ENCODE measurements at regions not wholly inside any gene's neighbourhood (a gene's known extent, or its start where the extent isn't known, plus 50 kb on each side); places are given as distances from the start of the nearest gene placed in this dataset.

GRCh38 chr3:83513677-83514076, 1445.1 kb upstream of the CADM2 start:
- ChIA-PET CTCF (interaction anchor here (0.5 kb wide), 1 partner anchor 1865 kb away, joined by 3 read pairs; no protein-coding TSS in a partner anchor), POLR2A (no interaction called here)
- TF ChIP-seq KLF8 (tag by site-specific recombination; IDR thresholded peaks at IDR 0.05) (no peak), ZNF514 (tag by site-specific recombination; IDR thresholded peaks at IDR 0.05) (no peak), ZNF701 (tag by site-specific recombination; IDR thresholded peaks at IDR 0.05) (no peak), ZBTB11 (tag by site-specific recombination; conservative IDR thresholded peaks at IDR 0.05; ENCODE audit: low read depth) (no peak), GLIS2 (tag by site-specific recombination; IDR thresholded peaks at IDR 0.05) (no peak), ZNF175 (tag by site-specific recombination; IDR thresholded peaks at IDR 0.05) (no peak), ZNF157 (tag by site-specific recombination; IDR thresholded peaks at IDR 0.05) (no peak), SP3 (tag by site-specific recombination; IDR thresholded peaks at IDR 0.05) (no peak), ZBTB21 (tag by site-specific recombination; IDR thresholded peaks at IDR 0.05) (no peak), ZBTB17 (tag by site-specific recombination; IDR thresholded peaks at IDR 0.05) (no peak), ZNF76 (tag by site-specific recombination; IDR thresholded peaks at IDR 0.05; ENCODE audit: borderline replicate concordance, low read depth) (no peak), ZNF426 (tag by site-specific recombination; IDR thresholded peaks at IDR 0.05) (no peak), PRDM1 (tag by site-specific recombination; IDR thresholded peaks at IDR 0.05) (no peak), ZNF501 (tag by site-specific recombination; IDR thresholded peaks at IDR 0.05) (no peak), ZNF645 (tag by site-specific recombination; IDR thresholded peaks at IDR 0.05) (no peak), ZNF132 (tag by site-specific recombination; IDR thresholded peaks at IDR 0.05; ENCODE audit: borderline replicate concordance) (no peak), ZNF391 (tag by site-specific recombination; IDR thresholded peaks at IDR 0.05; ENCODE audit: borderline replicate concordance, low read depth) (no peak)
- H3K4me1 ChIP-seq (ENCODE audit: control insufficient read depth, insufficient read depth, low read length): no peaks in the 10 kb centered on the region
- H3K9me3 ChIP-seq (ENCODE audit: control insufficient read depth, insufficient read depth, low read depth, low read length): no peaks in the 10 kb centered on the region
- H3K36me3 ChIP-seq (ENCODE audit: control insufficient read depth in 2 of 2, insufficient read depth in 1 of 2, low read length in 2 of 2): no peaks in the 10 kb centered on the region
- H3K4me3 ChIP-seq (ENCODE audit: low read depth, low read length): no peak overlapping the region
- H3K27ac ChIP-seq (ENCODE audit: extremely low read depth, low read depth, low read length): no peak overlapping the region

DNA sequence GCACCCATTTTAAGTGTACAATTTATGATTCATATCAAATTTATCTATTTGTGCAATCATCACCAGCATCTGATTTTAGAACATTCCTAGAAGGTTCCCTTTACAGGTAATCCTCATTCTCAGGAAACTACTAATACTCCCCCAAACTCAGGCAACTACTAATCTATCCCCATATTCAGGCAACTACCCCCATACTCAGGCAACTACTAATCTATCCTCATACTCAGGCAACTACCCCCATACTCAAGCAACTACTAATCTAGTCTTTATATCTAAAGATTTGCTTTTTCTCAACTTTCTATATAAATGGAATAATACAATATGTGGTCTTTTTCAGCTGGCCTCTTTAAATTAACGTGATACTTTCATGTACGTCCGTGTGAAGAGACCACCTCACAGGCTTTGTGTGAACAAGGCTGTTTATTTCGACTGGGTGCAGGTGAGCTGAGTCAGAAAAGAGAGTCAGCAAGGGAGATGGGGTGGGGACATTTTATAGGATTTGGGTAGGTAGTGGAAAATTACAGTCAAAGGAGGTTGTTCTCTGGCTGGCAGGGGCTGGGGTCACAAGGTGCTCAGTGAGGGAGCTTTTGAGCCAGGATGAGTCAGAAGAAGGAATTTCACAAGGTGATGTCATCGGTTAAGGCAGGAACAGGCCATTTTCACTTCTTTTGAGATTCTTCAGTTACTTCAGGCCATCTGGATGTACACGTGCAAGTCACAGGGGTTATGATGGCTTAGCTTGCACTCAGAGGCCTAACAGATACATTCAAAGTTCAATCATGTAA, 1444.5 kb upstream of the CADM2 start:
- no peak for TF ChIP-seq ZBTB7A (tag by site-specific recombination; IDR thresholded peaks at IDR 0.05; ENCODE audit: low read depth)
- no peak for TF ChIP-seq ZNF18 (tag by site-specific recombination; IDR thresholded peaks at IDR 0.05)
- TF ChIP-seq, protein P1, sequence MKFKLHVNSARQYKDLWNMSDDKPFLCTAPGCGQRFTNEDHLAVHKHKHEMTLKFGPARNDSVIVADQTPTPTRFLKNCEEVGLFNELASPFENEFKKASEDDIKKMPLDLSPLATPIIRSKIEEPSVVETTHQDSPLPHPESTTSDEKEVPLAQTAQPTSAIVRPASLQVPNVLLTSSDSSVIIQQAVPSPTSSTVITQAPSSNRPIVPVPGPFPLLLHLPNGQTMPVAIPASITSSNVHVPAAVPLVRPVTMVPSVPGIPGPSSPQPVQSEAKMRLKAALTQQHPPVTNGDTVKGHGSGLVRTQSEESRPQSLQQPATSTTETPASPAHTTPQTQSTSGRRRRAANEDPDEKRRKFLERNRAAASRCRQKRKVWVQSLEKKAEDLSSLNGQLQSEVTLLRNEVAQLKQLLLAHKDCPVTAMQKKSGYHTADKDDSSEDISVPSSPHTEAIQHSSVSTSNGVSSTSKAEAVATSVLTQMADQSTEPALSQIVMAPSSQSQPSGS (tag by site-specific recombination; IDR thresholded peaks at IDR 0.05; ENCODE audit: low read depth): peak; percentile 59; the same call in 1 of the 2 replicates
- TF ChIP-seq ZNF488 (tag by site-specific recombination; IDR thresholded peaks at IDR 0.05): no peak
- Histone ChIP-seq H3K9me3 (ENCODE audit: control insufficient read depth, insufficient read depth, low read depth, low read length) (no peaks in the 10 kb centered on the region), H3K4me3 (ENCODE audit: low read depth, low read length) (no peak overlapping the region), H3K36me3 (ENCODE audit: control insufficient read depth in 2 of 2, insufficient read depth in 1 of 2, low read length in 2 of 2) (no peaks in the 10 kb centered on the region), H3K27ac (ENCODE audit: extremely low read depth, low read depth, low read length) (no peak overlapping the region), H3K4me1 (ENCODE audit: control insufficient read depth, insufficient read depth, low read length) (no peaks in the 10 kb centered on the region)
- ChIA-PET CTCF (no interaction called here), POLR2A (no interaction called here)

Measured in HEK293 (cell line).